GM23338 (cell line): ENCODE measurements at regions not wholly inside any gene's neighbourhood (a gene's known extent, or its start where the extent isn't known, plus 50 kb on each side); places are given as distances from the start of the nearest gene placed in this dataset.

Experiments
- ATAC-seq: fragments of 200-7000 bp; cut with Tn5 transposase; 3 replicates; pipeline ENCODE4 v1.9.1; 2020
- DNase-seq: peaks from one replicate; pipeline ENCODE4 v3.0.0-alpha.2; 2015; ENCODE audit warnings: low spot score
- H2AFZ ChIP-seq: fragments of 200-600 bp; sonication (generic); 2 replicates; pipeline ENCODE4 v1.8.0; 2016; ENCODE audit warnings: antibody characterized with exemption, mild to moderate bottlenecking, moderate library complexity
- H3F3A ChIP-seq: fragments of 200-600 bp; sonication (generic); replicated peaks from 2 replicates; pipeline ENCODE4 v1.8.0; 2017; ENCODE audit warnings: antibody characterized with exemption, mixed run types, low read depth
- H3K27ac ChIP-seq: fragments of 200-600 bp; sonication (generic); 2 replicates; pipeline ENCODE4 v1.6.1; 2016; ENCODE audit warnings: low read depth
- H3K27me3 ChIP-seq: fragments of 200-600 bp; sonication (generic); 2 replicates; pipeline ENCODE4 v1.8.0; 2016; ENCODE audit warnings: mild to moderate bottlenecking, mixed run types, moderate library complexity; ENCODE audit not compliant: insufficient read depth
- H3K36me3 ChIP-seq: fragments of 200-600 bp; sonication (generic); 2 replicates; pipeline ENCODE4 v1.8.0; 2016; ENCODE audit warnings: mild to moderate bottlenecking; ENCODE audit not compliant: insufficient read depth
- H3K4me1 ChIP-seq: fragments of 200-600 bp; sonication (generic); 2 replicates; pipeline ENCODE4 v1.8.0; 2016; ENCODE audit warnings: mild to moderate bottlenecking, moderate library complexity; ENCODE audit not compliant: insufficient read depth
- H3K4me2 ChIP-seq: fragments of 200-600 bp; sonication (generic); 2 replicates; pipeline ENCODE4 v1.7.1; 2017; ENCODE audit warnings: mixed run types
- H3K4me3 ChIP-seq: fragments of 200-600 bp; sonication (generic); 2 replicates; pipeline ENCODE4 v1.6.1; 2016; ENCODE audit warnings: mixed run types
- H3K79me2 ChIP-seq: fragments of 200-600 bp; sonication (generic); replicated peaks from 2 replicates; pipeline ENCODE4 v1.8.0; 2017; ENCODE audit warnings: mild to moderate bottlenecking; ENCODE audit not compliant: insufficient read depth
- H3K9me2 ChIP-seq: fragments of 200-600 bp; sonication (generic); 2 replicates; pipeline ENCODE4 v1.8.0; 2017; ENCODE audit not compliant: insufficient read depth
- H4K20me1 ChIP-seq: fragments of 200-600 bp; sonication (generic); replicated peaks from 2 replicates; pipeline ENCODE4 v1.8.0; 2017; ENCODE audit warnings: mild to moderate bottlenecking; ENCODE audit not compliant: insufficient read depth
- H3K27ac Mint-ChIP-seq: 2 replicates; pipeline ENCODE4 v1.8.0; 2020; ENCODE audit warnings: inconsistent platforms, mild to moderate bottlenecking, moderate library complexity, mixed read lengths
- H3K27me3 Mint-ChIP-seq: 3 replicates; pipeline ENCODE4 v1.8.0; 2022; ENCODE audit warnings: low read depth, mild to moderate bottlenecking, moderate library complexity, mixed read lengths, inconsistent platforms; ENCODE audit not compliant: insufficient read depth, poor library complexity
- H3K36me3 Mint-ChIP-seq: 3 replicates; pipeline ENCODE4 v1.8.0; 2021; ENCODE audit warnings: low read depth, mild to moderate bottlenecking, inconsistent platforms, moderate library complexity, mixed read lengths
- H3K4me1 Mint-ChIP-seq: 3 replicates; pipeline ENCODE4 v1.8.0; 2020; ENCODE audit warnings: mild to moderate bottlenecking, inconsistent platforms, mixed read lengths
- H3K4me3 Mint-ChIP-seq: 3 replicates; pipeline ENCODE4 v1.8.0; 2021; ENCODE audit warnings: moderate library complexity, mild to moderate bottlenecking, inconsistent platforms, mixed read lengths
- H3K9me3 Mint-ChIP-seq: 3 replicates; pipeline ENCODE4 v1.8.0; 2020; ENCODE audit warnings: moderate library complexity, mild to moderate bottlenecking, inconsistent platforms, mixed read lengths
- EZH2 ChIP-seq: fragments of 200-600 bp; sonication (generic); IDR thresholded peaks from one replicate; pipeline ENCODE4 v1.8.0; 2017; ENCODE audit warnings: antibody characterized with exemption, mild to moderate bottlenecking, low read depth; ENCODE audit not compliant: unreplicated experiment
- EZH2phosphoT487 ChIP-seq: fragments of 200-600 bp; sonication (generic); IDR thresholded peaks from one replicate; pipeline ENCODE4 v1.8.1; 2018; ENCODE audit warnings: antibody characterized with exemption; ENCODE audit not compliant: unreplicated experiment
- JUNB ChIP-seq: IDR thresholded peaks from one replicate; pipeline ENCODE4 v1.6.1; 2016; ENCODE audit warnings: antibody characterized with exemption; ENCODE audit not compliant: unreplicated experiment
- NANOG ChIP-seq: IDR thresholded peaks from 2 replicates; pipeline ENCODE4 v1.6.1; 2016; ENCODE audit warnings: antibody characterized with exemption, borderline replicate concordance
- POLR2AphosphoS5 ChIP-seq: IDR thresholded peaks from 2 replicates; pipeline ENCODE4 v1.6.1; 2016; ENCODE audit warnings: antibody characterized with exemption, low read depth
- STAT1 ChIP-seq: IDR thresholded peaks from one replicate; pipeline ENCODE4 v1.6.1; 2016; ENCODE audit warnings: antibody characterized with exemption; ENCODE audit not compliant: unreplicated experiment
- ZNF114 ChIP-seq: fragments of 250-450 bp; sonication (Bioruptor Pico); IDR thresholded peaks from 2 replicates; pipeline ENCODE4 v1.5.0; 2020; ENCODE audit warnings: mild to moderate bottlenecking, moderate library complexity
- TF ChIP-seq, protein P1 (sequence below): fragments of 250-450 bp; sonication (Bioruptor Pico); IDR thresholded peaks from 2 replicates; pipeline ENCODE4 v1.5.0; 2020; ENCODE audit warnings: mild to moderate bottlenecking, moderate library complexity
- TF ChIP-seq, protein P2 (sequence below): IDR thresholded peaks from 2 replicates; pipeline ENCODE4 v1.6.1; 2016; ENCODE audit warnings: antibody characterized with exemption

DNA sequence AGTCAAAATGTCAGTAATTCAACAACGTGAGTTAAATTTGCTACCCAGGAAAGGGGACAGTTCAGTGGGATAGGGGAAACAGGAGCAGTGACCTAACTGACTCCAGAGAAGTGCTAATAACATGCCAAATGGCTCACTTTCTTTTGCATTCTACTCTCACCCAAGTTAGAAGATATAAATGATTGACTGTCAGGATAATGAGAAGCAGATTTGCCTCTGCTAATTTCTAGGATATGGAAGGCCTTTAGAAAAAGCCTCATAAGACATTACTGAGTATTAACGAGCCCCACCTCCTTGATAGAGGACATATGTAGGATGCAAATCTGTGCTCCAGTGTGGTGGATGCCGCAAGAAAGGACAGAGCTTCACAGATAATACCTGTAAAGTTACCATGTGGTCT, 318.6 kb upstream of the NT5C1B start (continued):
- TF ChIP-seq, protein P1, sequence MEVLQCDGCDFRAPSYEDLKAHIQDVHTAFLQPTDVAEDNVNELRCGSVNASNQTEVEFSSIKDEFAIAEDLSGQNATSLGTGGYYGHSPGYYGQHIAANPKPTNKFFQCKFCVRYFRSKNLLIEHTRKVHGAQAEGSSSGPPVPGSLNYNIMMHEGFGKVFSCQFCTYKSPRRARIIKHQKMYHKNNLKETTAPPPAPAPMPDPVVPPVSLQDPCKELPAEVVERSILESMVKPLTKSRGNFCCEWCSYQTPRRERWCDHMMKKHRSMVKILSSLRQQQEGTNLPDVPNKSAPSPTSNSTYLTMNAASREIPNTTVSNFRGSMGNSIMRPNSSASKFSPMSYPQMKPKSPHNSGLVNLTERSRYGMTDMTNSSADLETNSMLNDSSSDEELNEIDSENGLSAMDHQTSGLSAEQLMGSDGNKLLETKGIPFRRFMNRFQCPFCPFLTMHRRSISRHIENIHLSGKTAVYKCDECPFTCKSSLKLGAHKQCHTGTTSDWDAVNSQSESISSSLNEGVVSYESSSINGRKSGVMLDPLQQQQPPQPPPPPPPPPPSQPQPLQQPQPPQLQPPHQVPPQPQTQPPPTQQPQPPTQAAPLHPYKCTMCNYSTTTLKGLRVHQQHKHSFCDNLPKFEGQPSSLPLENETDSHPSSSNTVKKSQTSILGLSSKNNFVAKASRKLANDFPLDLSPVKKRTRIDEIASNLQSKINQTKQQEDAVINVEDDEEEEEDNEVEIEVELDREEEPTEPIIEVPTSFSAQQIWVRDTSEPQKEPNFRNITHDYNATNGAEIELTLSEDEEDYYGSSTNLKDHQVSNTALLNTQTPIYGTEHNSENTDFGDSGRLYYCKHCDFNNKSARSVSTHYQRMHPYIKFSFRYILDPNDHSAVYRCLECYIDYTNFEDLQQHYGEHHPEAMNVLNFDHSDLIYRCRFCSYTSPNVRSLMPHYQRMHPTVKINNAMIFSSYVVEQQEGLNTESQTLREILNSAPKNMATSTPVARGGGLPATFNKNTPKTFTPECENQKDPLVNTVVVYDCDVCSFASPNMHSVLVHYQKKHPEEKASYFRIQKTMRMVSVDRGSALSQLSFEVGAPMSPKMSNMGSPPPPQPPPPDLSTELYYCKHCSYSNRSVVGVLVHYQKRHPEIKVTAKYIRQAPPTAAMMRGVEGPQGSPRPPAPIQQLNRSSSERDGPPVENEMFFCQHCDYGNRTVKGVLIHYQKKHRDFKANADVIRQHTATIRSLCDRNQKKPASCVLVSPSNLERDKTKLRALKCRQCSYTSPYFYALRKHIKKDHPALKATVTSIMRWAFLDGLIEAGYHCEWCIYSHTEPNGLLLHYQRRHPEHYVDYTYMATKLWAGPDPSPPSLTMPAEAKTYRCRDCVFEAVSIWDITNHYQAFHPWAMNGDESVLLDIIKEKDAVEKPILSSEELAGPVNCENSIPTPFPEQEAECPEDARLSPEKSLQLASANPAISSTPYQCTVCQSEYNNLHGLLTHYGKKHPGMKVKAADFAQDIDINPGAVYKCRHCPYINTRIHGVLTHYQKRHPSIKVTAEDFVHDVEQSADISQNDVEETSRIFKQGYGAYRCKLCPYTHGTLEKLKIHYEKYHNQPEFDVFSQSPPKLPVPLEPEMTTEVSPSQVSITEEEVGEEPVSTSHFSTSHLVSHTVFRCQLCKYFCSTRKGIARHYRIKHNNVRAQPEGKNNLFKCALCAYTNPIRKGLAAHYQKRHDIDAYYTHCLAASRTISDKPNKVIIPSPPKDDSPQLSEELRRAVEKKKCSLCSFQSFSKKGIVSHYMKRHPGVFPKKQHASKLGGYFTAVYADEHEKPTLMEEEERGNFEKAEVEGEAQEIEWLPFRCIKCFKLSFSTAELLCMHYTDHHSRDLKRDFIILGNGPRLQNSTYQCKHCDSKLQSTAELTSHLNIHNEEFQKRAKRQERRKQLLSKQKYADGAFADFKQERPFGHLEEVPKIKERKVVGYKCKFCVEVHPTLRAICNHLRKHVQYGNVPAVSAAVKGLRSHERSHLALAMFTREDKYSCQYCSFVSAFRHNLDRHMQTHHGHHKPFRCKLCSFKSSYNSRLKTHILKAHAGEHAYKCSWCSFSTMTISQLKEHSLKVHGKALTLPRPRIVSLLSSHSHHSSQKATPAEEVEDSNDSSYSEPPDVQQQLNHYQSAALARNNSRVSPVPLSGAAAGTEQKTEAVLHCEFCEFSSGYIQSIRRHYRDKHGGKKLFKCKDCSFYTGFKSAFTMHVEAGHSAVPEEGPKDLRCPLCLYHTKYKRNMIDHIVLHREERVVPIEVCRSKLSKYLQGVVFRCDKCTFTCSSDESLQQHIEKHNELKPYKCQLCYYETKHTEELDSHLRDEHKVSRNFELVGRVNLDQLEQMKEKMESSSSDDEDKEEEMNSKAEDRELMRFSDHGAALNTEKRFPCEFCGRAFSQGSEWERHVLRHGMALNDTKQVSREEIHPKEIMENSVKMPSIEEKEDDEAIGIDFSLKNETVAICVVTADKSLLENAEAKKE: no peak

DNA sequence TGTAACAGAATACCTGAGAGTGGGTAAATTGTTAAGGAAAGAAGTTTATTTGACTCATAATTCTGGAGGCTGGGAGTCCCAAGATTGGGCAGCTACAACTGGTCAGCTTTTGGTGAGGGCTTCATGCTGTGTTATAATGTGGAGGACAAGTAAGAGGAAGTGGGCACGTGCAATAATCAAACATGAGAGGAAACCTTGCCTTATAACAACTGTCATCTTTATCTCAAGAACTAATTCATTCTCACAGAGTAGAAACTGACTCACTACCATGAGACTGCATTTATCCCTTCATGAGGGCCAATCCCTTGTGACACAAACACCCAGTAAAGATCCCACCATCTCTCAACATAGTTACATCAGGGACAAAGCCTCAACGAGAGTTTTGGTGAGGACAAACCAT, 318.1 kb upstream of the NT5C1B start:
- H3F3A ChIP-seq: no peaks in the 10 kb centered on the region
- no peak overlapping the region for H3K4me3 ChIP-seq
- H3K36me3 ChIP-seq: no peaks in the 10 kb centered on the region
- H3K4me2 ChIP-seq: no peak overlapping the region
- H3K27ac ChIP-seq: no peak overlapping the region
- Mint-ChIP-seq H3K27ac (no peak overlapping the region), H3K4me1 (no peaks in the 10 kb centered on the region), H3K36me3 (no peaks in the 10 kb centered on the region), H3K9me3 (no peaks in the 10 kb centered on the region), H3K4me3 (no peak overlapping the region), H3K27me3 (peaks cover 9% of the 10 kb centered on the region)
- no peak for DNase-seq
- no peaks in the 10 kb centered on the region for H3K79me2 ChIP-seq
- H2AFZ ChIP-seq: no peak overlapping the region
- no peak for ATAC-seq
- H4K20me1 ChIP-seq: no peaks in the 10 kb centered on the region
- no peaks in the 10 kb centered on the region; the same call in 1 of the 2 replicates for H3K4me1 ChIP-seq
- no peaks in the 10 kb centered on the region for H3K27me3 ChIP-seq
- H3K9me2 ChIP-seq: no peaks in the 10 kb centered on the region
- TF ChIP-seq JUNB (no peak), STAT1 (no peak), EZH2phosphoT487 (no peak), POLR2AphosphoS5 (no peak), NANOG (no peak), ZNF114 (CRISPR knock-in tag) (no peak), EZH2 (no peak)
- TF ChIP-seq, protein P2, sequence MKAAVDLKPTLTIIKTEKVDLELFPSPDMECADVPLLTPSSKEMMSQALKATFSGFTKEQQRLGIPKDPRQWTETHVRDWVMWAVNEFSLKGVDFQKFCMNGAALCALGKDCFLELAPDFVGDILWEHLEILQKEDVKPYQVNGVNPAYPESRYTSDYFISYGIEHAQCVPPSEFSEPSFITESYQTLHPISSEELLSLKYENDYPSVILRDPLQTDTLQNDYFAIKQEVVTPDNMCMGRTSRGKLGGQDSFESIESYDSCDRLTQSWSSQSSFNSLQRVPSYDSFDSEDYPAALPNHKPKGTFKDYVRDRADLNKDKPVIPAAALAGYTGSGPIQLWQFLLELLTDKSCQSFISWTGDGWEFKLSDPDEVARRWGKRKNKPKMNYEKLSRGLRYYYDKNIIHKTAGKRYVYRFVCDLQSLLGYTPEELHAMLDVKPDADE: no peak
- TF ChIP-seq, protein P1: no peak
